GM12878 (cell line): ENCODE measurements at regions not wholly inside any gene's neighbourhood (a gene's known extent, or its start where the extent isn't known, plus 50 kb on each side); places are given as distances from the start of the nearest gene placed in this dataset.
"Not testable (repeated sequence)": the region's sequence is repeated elsewhere in the genome, so short reads cannot be mapped to it uniquely, and the experiment has no call there.

Source experiments
- CEBPB ChIP-seq, 2 experiments: fragments of 150-350 bp in 1 of 2; IDR thresholded peaks; 2 replicates each; pipeline ENCODE4 v1.6.1; 2012 to 2014; ENCODE audit warnings: low read depth in 2 of 2, low read length in 2 of 2, borderline replicate concordance in 1 of 2, inconsistent platforms in 1 of 2
- CHD4 ChIP-seq: fragments of 200-600 bp; sonication (generic); IDR thresholded peaks from 2 replicates; pipeline ENCODE4 v1.6.1; 2016; ENCODE audit warnings: mild to moderate bottlenecking
- CTCF ChIP-seq, 3 experiments: IDR thresholded peaks in 2 of 3; conservative IDR thresholded peaks in 1 of 3; 2 replicates each; pipeline ENCODE4 v1.5.1; 2011; ENCODE audit warnings: low read depth in 3 of 3, low read length in 3 of 3, mild to moderate bottlenecking in 3 of 3, control low read depth in 2 of 3, moderate library complexity in 2 of 3, inconsistent platforms in 1 of 3, mixed read lengths in 1 of 3; ENCODE audit not compliant: control insufficient read depth in 2 of 3, insufficient read depth in 1 of 3; ENCODE audit errors: extremely low read depth in 1 of 3
- EP300 ChIP-seq, 2 experiments: fragments of 150-350 bp in 1 of 2; IDR thresholded peaks; 2 replicates each; pipeline ENCODE4 v1.6.1; 2011 to 2012; ENCODE audit warnings: low read depth in 2 of 2, low read length in 2 of 2, borderline replicate concordance in 1 of 2, improper control_type of control experiment in 1 of 2, inconsistent platforms in 1 of 2; ENCODE audit not compliant: control insufficient read depth in 1 of 2
- ESRRA ChIP-seq: IDR thresholded peaks from 2 replicates; pipeline ENCODE4 v1.6.1; 2012; ENCODE audit warnings: mild to moderate bottlenecking, low read length, improper control_type of control experiment
- FOXK2 ChIP-seq: fragments of 450-650 bp; IDR thresholded peaks from 2 replicates; pipeline ENCODE4 v1.6.1; 2017; ENCODE audit warnings: mild to moderate bottlenecking, moderate library complexity
- JUND ChIP-seq: IDR thresholded peaks from 2 replicates; pipeline ENCODE4 v1.6.1; 2012; ENCODE audit warnings: low read depth, mild to moderate bottlenecking, low read length, improper control_type of control experiment, moderate library complexity
- POLR2A ChIP-seq: IDR thresholded peaks from 2 replicates; pipeline ENCODE4 v1.6.1; 2011; ENCODE audit warnings: low read depth, mild to moderate bottlenecking, low read length
- POLR2AphosphoS5 ChIP-seq: IDR thresholded peaks from 2 replicates; pipeline ENCODE4 v1.6.1; 2011; ENCODE audit warnings: mild to moderate bottlenecking, low read length, inconsistent platforms
- RAD51 ChIP-seq: fragments of 450-650 bp; IDR thresholded peaks from 2 replicates; pipeline ENCODE4 v1.6.1; 2016; ENCODE audit warnings: moderate library complexity, mild to moderate bottlenecking, inconsistent platforms
- SIN3A ChIP-seq: IDR thresholded peaks from 2 replicates; pipeline ENCODE4 v1.6.1; 2012; ENCODE audit warnings: low read depth, low read length, improper control_type of control experiment
- TAF1 ChIP-seq: IDR thresholded peaks from 2 replicates; pipeline ENCODE4 v1.6.1; 2011; ENCODE audit warnings: mild to moderate bottlenecking, low read depth, low read length, borderline replicate concordance
- TBL1XR1 ChIP-seq: IDR thresholded peaks from 2 replicates; pipeline ENCODE4 v1.6.1; 2012; ENCODE audit warnings: low read depth, low read length, improper control_type of control experiment
- TF ChIP-seq, protein P1 (sequence below): fragments of 450-650 bp; IDR thresholded peaks from 2 replicates; pipeline ENCODE4 v1.6.1; 2014; ENCODE audit warnings: mild to moderate bottlenecking

DNA sequence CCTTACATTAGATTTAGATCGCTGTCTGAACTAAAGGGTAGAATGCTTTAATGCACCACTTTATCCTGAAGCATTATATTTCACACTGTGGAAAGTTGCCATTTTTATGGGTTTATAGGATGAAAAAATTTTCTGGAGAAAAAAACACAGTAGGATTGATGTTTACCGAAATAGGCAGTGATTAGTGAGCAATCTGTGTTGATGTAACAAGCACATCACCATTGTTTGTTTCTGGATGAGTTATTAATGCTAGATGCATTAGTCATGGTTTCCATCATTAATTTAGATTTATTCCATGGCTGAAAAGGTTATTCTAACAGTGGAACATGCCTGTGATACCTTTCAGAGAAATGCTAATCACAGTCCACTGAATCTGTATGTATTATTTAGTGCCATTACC is 749.8 kb downstream of the PCDH11X start:
- TF ChIP-seq FOXK2; CHD4; CTCF (IDR thresholded peaks at IDR 0.05 in 2 of 3, conservative IDR thresholded peaks at IDR 0.05 in 1 of 3; ENCODE audit: control insufficient read depth in 2 of 3, extremely low read depth in 1 of 3, insufficient read depth in 1 of 3, low read depth in 3 of 3, low read length in 3 of 3); JUND; RAD51; EP300 (IDR thresholded peaks at IDR 0.05; ENCODE audit: borderline replicate concordance in 1 of 2, control insufficient read depth in 1 of 2, low read depth in 2 of 2, low read length in 2 of 2); ESRRA; POLR2AphosphoS5; CEBPB (IDR thresholded peaks at IDR 0.05; ENCODE audit: borderline replicate concordance in 1 of 2, low read depth in 2 of 2, low read length in 2 of 2); POLR2A; TAF1; SIN3A; TBL1XR1: not testable (repeated sequence)
- TF ChIP-seq, protein P1, sequence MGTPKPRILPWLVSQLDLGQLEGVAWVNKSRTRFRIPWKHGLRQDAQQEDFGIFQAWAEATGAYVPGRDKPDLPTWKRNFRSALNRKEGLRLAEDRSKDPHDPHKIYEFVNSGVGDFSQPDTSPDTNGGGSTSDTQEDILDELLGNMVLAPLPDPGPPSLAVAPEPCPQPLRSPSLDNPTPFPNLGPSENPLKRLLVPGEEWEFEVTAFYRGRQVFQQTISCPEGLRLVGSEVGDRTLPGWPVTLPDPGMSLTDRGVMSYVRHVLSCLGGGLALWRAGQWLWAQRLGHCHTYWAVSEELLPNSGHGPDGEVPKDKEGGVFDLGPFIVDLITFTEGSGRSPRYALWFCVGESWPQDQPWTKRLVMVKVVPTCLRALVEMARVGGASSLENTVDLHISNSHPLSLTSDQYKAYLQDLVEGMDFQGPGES = not testable (repeated sequence)
